Spinal cord (tissue), 9 donors: ENCODE measurements at regions not wholly inside any gene's neighbourhood (a gene's known extent, or its start where the extent isn't known, plus 50 kb on each side); places are given as distances from the start of the nearest gene placed in this dataset.
A peak's percentile ranks its signal among the peaks of the same experiment; 100 is the strongest.

ENCODE experiments used
- DNase-seq, 6 donors: peaks; one replicate each; pipeline versions ENCODE4 v3.0.0 to v3.0.0-alpha.2; 2013 to 2015; ENCODE audit warnings: low spot score in 6 of 6, low read depth in 4 of 6
- H3K27ac ChIP-seq: one replicate; pipeline ENCODE4 v1.5.1; 2013; ENCODE audit warnings: low read depth, low read length, control low read depth
- H3K27me3 ChIP-seq: one replicate; pipeline ENCODE4 v1.6.1; 2013; ENCODE audit warnings: low read length; ENCODE audit not compliant: control insufficient read depth, insufficient read depth
- H3K36me3 ChIP-seq: one replicate; pipeline ENCODE4 v1.6.1; 2013; ENCODE audit warnings: low read length; ENCODE audit not compliant: control insufficient read depth, insufficient read depth
- H3K4me1 ChIP-seq: one replicate; pipeline ENCODE4 v1.6.1; 2013; ENCODE audit warnings: low read length; ENCODE audit not compliant: control insufficient read depth, insufficient read depth
- H3K4me3 ChIP-seq: one replicate; pipeline ENCODE4 v1.5.1; 2013; ENCODE audit warnings: low read depth, low read length, control low read depth
- H3K9me3 ChIP-seq: one replicate; pipeline ENCODE4 v1.6.1; 2013; ENCODE audit warnings: low read length; ENCODE audit not compliant: control insufficient read depth, insufficient read depth
- WGBS: methylation state at CpG from one replicate; pipeline ENCODE4 v1.1.5; 2013; ENCODE audit warnings: missing lambda C conversion rate; ENCODE audit not compliant: insufficient coverage; 5-methylcytosine and 5-hydroxymethylcytosine counted together
- donor health status: healthy.

- DNase-seq, result peak in 1 of 6 donors; percentile 72
- Histone ChIP-seq H3K27ac (no peak overlapping the region), H3K27me3 (no peaks in the 10 kb centered on the region), H3K4me3 (no peak overlapping the region), H3K4me1 (no peaks in the 10 kb centered on the region), H3K36me3 (no peaks in the 10 kb centered on the region), H3K9me3 (no peaks in the 10 kb centered on the region)
- no CpG with 5 or more reads among the region's 2 CpGs for WGBS
Observed at GRCh38 chr9:80046481-80046880, 474.7 kb downstream of the TLE4 start.

GRCh38 chr9:80041821-80042220 is 470.1 kb downstream of the TLE4 start:
- no peaks in the 10 kb centered on the region for H3K9me3 ChIP-seq
- no peaks in the 10 kb centered on the region for H3K27me3 ChIP-seq
- no peak overlapping the region for H3K27ac ChIP-seq
- no peaks in the 10 kb centered on the region for H3K4me1 ChIP-seq
- no peak overlapping the region for H3K4me3 ChIP-seq
- WGBS, result 100% methylated on average over 1 of the region's 4 CpGs
- H3K36me3 ChIP-seq, result no peaks in the 10 kb centered on the region
- DNase-seq, result no peak

GRCh38 chr9:80040457-80040856 is 468.7 kb downstream of the TLE4 start:
- no peak for DNase-seq
- Histone ChIP-seq H3K4me1 (no peaks in the 10 kb centered on the region), H3K27me3 (no peaks in the 10 kb centered on the region), H3K4me3 (no peak overlapping the region), H3K36me3 (no peaks in the 10 kb centered on the region), H3K27ac (no peak overlapping the region), H3K9me3 (no peaks in the 10 kb centered on the region)
- 57% methylated on average over 4 of the region's 4 CpGs for WGBS

GRCh38 chr9:80030801-80031200 is 459.0 kb downstream of the TLE4 start:
- Histone ChIP-seq H3K9me3 (no peaks in the 10 kb centered on the region), H3K27ac (no peak overlapping the region), H3K4me3 (no peak overlapping the region), H3K36me3 (no peaks in the 10 kb centered on the region), H3K27me3 (no peaks in the 10 kb centered on the region), H3K4me1 (no peaks in the 10 kb centered on the region)
- DNase-seq, result no peak
- no CpG with 5 or more reads among the region's 2 CpGs for WGBS

GRCh38 chr9:80028501-80028900 is 456.7 kb downstream of the TLE4 start:
- peak in 2 of 6 donors; percentile 22 to 29 for DNase-seq
- Histone ChIP-seq H3K4me1 (no peaks in the 10 kb centered on the region), H3K36me3 (no peaks in the 10 kb centered on the region), H3K4me3 (no peak overlapping the region), H3K9me3 (no peaks in the 10 kb centered on the region), H3K27me3 (no peaks in the 10 kb centered on the region), H3K27ac (no peak overlapping the region)
- WGBS, result 78% methylated on average over 1 of the region's 2 CpGs

DNA sequence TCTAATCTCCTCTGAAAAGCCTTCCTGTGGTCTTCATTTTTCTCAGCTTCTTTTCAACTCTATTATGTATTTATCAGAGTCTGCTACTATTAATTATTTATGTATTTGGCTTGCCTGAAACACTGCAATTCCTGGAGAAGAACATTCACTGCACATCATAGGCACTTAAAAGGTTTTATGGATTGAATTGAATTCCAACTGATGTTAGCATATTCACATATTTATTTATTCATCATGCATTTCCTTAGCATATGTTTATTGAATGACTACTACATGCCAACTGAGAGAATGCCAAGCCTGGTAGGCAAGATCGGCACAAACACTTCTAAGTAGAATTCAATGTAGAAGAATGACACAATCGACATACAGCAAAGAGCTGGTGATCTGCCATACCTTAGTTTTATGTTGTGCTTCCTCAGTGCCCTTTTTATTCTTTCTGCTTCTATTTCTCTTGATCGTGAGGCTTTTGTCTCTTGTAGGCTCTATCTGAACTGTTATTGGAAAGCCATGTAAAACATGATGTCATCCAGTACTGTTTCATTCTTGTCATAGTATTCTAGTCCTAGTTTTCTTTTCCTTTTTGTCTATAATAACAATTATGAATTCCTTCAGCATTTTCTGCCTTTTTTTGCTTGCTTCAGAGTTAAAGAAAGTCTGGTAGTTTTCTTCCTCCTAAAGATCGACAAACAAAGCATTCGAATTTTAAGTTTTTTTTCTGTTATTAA is 454.2 kb downstream of the TLE4 start:
- DNase-seq, result peak in 1 of 6 donors; percentile 10
- H3K9me3 ChIP-seq, result no peaks in the 10 kb centered on the region
- no peaks in the 10 kb centered on the region for H3K27me3 ChIP-seq
- no peak overlapping the region for H3K27ac ChIP-seq
- H3K4me3 ChIP-seq, result no peak overlapping the region
- no peaks in the 10 kb centered on the region for H3K36me3 ChIP-seq
- WGBS, result 80% methylated on average over 1 of the region's 5 CpGs
- H3K4me1 ChIP-seq, result no peaks in the 10 kb centered on the region

- 100% methylated on average over 1 of the region's 1 CpG for WGBS
- H3K4me3 ChIP-seq, result no peak overlapping the region
- H3K27me3 ChIP-seq, result no peaks in the 10 kb centered on the region
Observed at GRCh38 chr9:80025131-80025530, 453.4 kb downstream of the TLE4 start.

GRCh38 chr9:80020530-80020929 is 448.8 kb downstream of the TLE4 start:
- H3K4me3 ChIP-seq, result no peak overlapping the region
- H3K27ac ChIP-seq, result no peak overlapping the region
- DNase-seq, result no peak
- H3K4me1 ChIP-seq, result no peaks in the 10 kb centered on the region
- no peaks in the 10 kb centered on the region for H3K27me3 ChIP-seq
- no peaks in the 10 kb centered on the region for H3K9me3 ChIP-seq
- no peaks in the 10 kb centered on the region for H3K36me3 ChIP-seq

More at GRCh38 chr9:80025131-80025530, 453.4 kb downstream of the TLE4 start:
- H3K27ac ChIP-seq, result no peak overlapping the region
- H3K9me3 ChIP-seq, result no peaks in the 10 kb centered on the region
- no peaks in the 10 kb centered on the region for H3K36me3 ChIP-seq
- no peak for DNase-seq
- H3K4me1 ChIP-seq, result no peaks in the 10 kb centered on the region

GRCh38 chr9:80020056-80020455 is 448.3 kb downstream of the TLE4 start:
- Histone ChIP-seq H3K36me3 (no peaks in the 10 kb centered on the region), H3K27me3 (no peaks in the 10 kb centered on the region), H3K27ac (no peak overlapping the region), H3K4me1 (no peaks in the 10 kb centered on the region), H3K9me3 (no peaks in the 10 kb centered on the region), H3K4me3 (no peak overlapping the region)
- DNase-seq, result no peak
- no CpG with 5 or more reads among the region's 6 CpGs for WGBS

GRCh38 chr9:80013891-80014290 is 442.1 kb downstream of the TLE4 start:
- Histone ChIP-seq H3K9me3 (peaks cover 2% of the 10 kb centered on the region), H3K4me1 (no peaks in the 10 kb centered on the region), H3K27me3 (no peaks in the 10 kb centered on the region), H3K4me3 (no peak overlapping the region), H3K36me3 (no peaks in the 10 kb centered on the region), H3K27ac (no peak overlapping the region)
- DNase-seq, result no peak
- WGBS, result no CpG with 5 or more reads among the region's 1 CpG
